Osteocyte (in vitro differentiated cells): ENCODE measurements at regions not wholly inside any gene's neighbourhood (a gene's known extent, or its start where the extent isn't known, plus 50 kb on each side); places are given as distances from the start of the nearest gene placed in this dataset.

Source experiments
- DNase-seq: peaks from one replicate; pipeline ENCODE4 v3.0.0; 2021; ENCODE audit warnings: mixed read lengths; ENCODE audit not compliant: unreplicated experiment; ENCODE audit errors: extremely low spot score
- H3K27ac Mint-ChIP-seq: one replicate; pipeline ENCODE4 v1.8.0; 2021; ENCODE audit warnings: mild to moderate bottlenecking, mixed read lengths; ENCODE audit not compliant: unreplicated experiment
- H3K27me3 Mint-ChIP-seq: one replicate; pipeline ENCODE4 v1.8.0; 2021; ENCODE audit warnings: mixed read lengths; ENCODE audit not compliant: unreplicated experiment
- H3K36me3 Mint-ChIP-seq: one replicate; pipeline ENCODE4 v1.8.0; 2021; ENCODE audit warnings: mixed read lengths; ENCODE audit not compliant: unreplicated experiment
- H3K4me1 Mint-ChIP-seq: one replicate; pipeline ENCODE4 v1.8.0; 2021; ENCODE audit warnings: mixed read lengths; ENCODE audit not compliant: unreplicated experiment
- H3K4me3 Mint-ChIP-seq: one replicate; pipeline ENCODE4 v1.8.0; 2021; ENCODE audit warnings: mild to moderate bottlenecking, moderate library complexity, mixed read lengths; ENCODE audit not compliant: unreplicated experiment
- H3K9me3 Mint-ChIP-seq: one replicate; pipeline ENCODE4 v1.8.0; 2021; ENCODE audit warnings: mixed read lengths; ENCODE audit not compliant: unreplicated experiment
- TF ChIP-seq, protein P1 (sequence below): fragments of 200-600 bp; sonication (generic); IDR thresholded peaks from 2 replicates; pipeline ENCODE4 v1.5.0; 2021; ENCODE audit warnings: antibody characterized with exemption, mild to moderate bottlenecking, moderate library complexity

- H3K4me1 Mint-ChIP-seq, result no peaks in the 10 kb centered on the region
- H3K4me3 Mint-ChIP-seq, result no peak overlapping the region
- DNase-seq, result no peak
- no peaks in the 10 kb centered on the region for H3K36me3 Mint-ChIP-seq
- H3K27me3 Mint-ChIP-seq, result no peaks in the 10 kb centered on the region
- H3K27ac Mint-ChIP-seq, result no peak overlapping the region
- TF ChIP-seq, protein P1, sequence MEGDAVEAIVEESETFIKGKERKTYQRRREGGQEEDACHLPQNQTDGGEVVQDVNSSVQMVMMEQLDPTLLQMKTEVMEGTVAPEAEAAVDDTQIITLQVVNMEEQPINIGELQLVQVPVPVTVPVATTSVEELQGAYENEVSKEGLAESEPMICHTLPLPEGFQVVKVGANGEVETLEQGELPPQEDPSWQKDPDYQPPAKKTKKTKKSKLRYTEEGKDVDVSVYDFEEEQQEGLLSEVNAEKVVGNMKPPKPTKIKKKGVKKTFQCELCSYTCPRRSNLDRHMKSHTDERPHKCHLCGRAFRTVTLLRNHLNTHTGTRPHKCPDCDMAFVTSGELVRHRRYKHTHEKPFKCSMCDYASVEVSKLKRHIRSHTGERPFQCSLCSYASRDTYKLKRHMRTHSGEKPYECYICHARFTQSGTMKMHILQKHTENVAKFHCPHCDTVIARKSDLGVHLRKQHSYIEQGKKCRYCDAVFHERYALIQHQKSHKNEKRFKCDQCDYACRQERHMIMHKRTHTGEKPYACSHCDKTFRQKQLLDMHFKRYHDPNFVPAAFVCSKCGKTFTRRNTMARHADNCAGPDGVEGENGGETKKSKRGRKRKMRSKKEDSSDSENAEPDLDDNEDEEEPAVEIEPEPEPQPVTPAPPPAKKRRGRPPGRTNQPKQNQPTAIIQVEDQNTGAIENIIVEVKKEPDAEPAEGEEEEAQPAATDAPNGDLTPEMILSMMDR, result no peak
- no peaks in the 10 kb centered on the region for H3K9me3 Mint-ChIP-seq
Observed at GRCh38 chr13:74978591-74978990, 503.4 kb downstream of the TBC1D4 start.

DNA sequence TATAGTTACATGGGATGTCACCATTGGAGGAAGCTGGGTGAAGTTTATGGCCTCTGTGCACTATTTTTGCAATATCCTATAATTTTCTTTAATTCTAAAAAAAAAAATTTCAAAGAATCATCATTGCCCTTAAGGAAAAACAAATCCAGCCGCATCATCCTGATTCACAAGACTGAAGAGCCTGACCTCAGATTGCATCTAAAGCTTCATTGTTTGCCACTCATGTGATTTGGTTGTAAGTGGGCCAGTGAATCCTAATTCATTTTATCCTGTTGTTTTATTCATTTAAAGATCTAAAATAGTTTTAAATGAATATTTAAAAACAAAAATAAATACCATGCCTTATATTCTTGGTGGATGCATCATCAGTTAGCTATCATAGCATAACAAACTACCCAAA lies 504.5 kb downstream of the TBC1D4 start:
- TF ChIP-seq, protein P1, result no peak
- Mint-ChIP-seq H3K27ac (no peak overlapping the region), H3K27me3 (no peaks in the 10 kb centered on the region), H3K4me3 (no peak overlapping the region), H3K9me3 (no peaks in the 10 kb centered on the region), H3K36me3 (no peaks in the 10 kb centered on the region), H3K4me1 (no peaks in the 10 kb centered on the region)
- no peak for DNase-seq

GRCh38 chr13:74975111-74975510 lies 506.9 kb downstream of the TBC1D4 start:
- TF ChIP-seq, protein P1, result no peak
- no peaks in the 10 kb centered on the region for H3K36me3 Mint-ChIP-seq
- H3K9me3 Mint-ChIP-seq, result no peaks in the 10 kb centered on the region
- H3K4me1 Mint-ChIP-seq, result no peaks in the 10 kb centered on the region
- no peak overlapping the region for H3K4me3 Mint-ChIP-seq
- no peaks in the 10 kb centered on the region for H3K27me3 Mint-ChIP-seq
- DNase-seq, result no peak
- H3K27ac Mint-ChIP-seq, result no peak overlapping the region

DNA sequence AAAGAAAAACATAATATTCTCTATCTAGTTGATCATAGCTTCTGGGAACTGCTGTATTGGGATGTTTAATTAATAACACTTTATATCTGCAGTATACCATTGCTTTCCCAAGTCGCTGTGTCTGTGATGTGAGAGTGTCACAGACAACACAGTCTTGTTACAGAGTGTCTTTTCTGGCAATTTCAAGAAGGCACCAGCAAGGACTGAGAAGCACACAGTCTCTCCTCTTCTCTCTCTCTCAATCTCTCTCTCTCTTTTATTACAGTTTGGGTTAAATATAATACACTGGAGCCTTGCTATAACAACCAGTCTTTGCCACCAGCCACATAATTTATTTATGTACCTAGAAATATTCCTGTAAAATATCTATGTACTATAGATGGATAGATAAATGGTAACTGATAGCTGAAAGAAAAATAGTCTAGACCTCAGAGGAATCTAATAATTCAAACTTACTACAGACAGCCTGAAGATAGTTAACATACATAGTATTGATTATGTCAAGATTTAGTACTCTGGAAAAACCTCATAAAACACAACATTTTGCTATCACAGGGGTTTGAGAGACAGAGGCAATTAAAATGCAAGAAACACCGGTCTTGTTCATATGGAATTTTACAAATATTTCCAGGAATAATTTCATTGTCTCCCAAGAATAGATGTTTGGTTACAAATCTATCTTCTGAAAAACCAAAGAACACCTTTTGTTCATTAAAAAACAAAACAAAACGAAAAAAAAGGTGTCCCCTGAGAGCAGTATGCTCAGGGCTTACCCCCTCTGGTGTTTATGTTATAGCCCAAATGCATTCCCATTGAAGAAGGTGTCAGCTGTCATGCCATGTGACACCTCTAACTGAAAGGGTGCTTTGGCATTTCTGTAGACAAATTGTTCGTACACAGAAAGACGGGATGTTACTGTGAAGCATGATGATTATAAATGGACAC lies 507.8 kb downstream of the TBC1D4 start:
- no peak overlapping the region for H3K4me3 Mint-ChIP-seq
- TF ChIP-seq, protein P1, result no peak
- H3K4me1 Mint-ChIP-seq, result no peaks in the 10 kb centered on the region
- H3K27ac Mint-ChIP-seq, result no peak overlapping the region
- H3K27me3 Mint-ChIP-seq, result no peaks in the 10 kb centered on the region
- no peaks in the 10 kb centered on the region for H3K36me3 Mint-ChIP-seq
- no peaks in the 10 kb centered on the region for H3K9me3 Mint-ChIP-seq
- no peak for DNase-seq

- Mint-ChIP-seq H3K27ac (no peak overlapping the region), H3K4me3 (no peak overlapping the region), H3K4me1 (peaks cover 5% of the 10 kb centered on the region), H3K9me3 (no peaks in the 10 kb centered on the region), H3K27me3 (peaks cover 2% of the 10 kb centered on the region), H3K36me3 (no peaks in the 10 kb centered on the region)
- TF ChIP-seq, protein P1, result no peak
- no peak for DNase-seq
Observed at GRCh38 chr13:74969419-74969818, 512.5 kb downstream of the TBC1D4 start.
